ENCODE measurements at regions not wholly inside any gene's neighbourhood (a gene's known extent, or its start where the extent isn't known, plus 50 kb on each side); places are given as distances from the start of the nearest gene placed in this dataset.

DNA sequence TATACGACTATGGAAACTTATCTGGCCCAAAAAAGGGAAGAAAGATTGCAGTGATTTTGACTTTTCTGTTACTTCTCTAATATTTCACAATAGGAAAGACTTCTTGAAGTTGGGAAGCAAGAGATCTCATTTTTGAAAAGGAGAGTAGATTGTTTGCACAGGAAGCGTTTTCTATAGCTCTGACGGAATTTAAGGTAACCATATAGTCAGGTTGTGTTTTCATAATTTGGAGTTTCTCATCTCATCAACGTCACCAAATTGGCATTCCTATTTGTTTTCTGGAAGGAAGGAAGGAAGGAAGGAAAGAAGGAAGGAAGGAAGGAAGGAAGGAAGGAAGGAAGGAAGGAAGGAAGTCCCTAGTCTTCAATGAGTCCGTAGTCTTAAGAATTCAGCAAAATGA is 732.0 kb downstream of the XPNPEP1 start:
- TF ChIP-seq, protein P1, sequence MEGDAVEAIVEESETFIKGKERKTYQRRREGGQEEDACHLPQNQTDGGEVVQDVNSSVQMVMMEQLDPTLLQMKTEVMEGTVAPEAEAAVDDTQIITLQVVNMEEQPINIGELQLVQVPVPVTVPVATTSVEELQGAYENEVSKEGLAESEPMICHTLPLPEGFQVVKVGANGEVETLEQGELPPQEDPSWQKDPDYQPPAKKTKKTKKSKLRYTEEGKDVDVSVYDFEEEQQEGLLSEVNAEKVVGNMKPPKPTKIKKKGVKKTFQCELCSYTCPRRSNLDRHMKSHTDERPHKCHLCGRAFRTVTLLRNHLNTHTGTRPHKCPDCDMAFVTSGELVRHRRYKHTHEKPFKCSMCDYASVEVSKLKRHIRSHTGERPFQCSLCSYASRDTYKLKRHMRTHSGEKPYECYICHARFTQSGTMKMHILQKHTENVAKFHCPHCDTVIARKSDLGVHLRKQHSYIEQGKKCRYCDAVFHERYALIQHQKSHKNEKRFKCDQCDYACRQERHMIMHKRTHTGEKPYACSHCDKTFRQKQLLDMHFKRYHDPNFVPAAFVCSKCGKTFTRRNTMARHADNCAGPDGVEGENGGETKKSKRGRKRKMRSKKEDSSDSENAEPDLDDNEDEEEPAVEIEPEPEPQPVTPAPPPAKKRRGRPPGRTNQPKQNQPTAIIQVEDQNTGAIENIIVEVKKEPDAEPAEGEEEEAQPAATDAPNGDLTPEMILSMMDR (tag by site-specific recombination; IDR thresholded peaks at IDR 0.05), result no peak
- TF ChIP-seq, protein P2, sequence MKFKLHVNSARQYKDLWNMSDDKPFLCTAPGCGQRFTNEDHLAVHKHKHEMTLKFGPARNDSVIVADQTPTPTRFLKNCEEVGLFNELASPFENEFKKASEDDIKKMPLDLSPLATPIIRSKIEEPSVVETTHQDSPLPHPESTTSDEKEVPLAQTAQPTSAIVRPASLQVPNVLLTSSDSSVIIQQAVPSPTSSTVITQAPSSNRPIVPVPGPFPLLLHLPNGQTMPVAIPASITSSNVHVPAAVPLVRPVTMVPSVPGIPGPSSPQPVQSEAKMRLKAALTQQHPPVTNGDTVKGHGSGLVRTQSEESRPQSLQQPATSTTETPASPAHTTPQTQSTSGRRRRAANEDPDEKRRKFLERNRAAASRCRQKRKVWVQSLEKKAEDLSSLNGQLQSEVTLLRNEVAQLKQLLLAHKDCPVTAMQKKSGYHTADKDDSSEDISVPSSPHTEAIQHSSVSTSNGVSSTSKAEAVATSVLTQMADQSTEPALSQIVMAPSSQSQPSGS (tag by site-specific recombination; IDR thresholded peaks at IDR 0.05; ENCODE audit: low read depth), result no peak
- TF ChIP-seq ZNF239 (tag by site-specific recombination; IDR thresholded peaks at IDR 0.05) (no peak), ZNF202 (tag by site-specific recombination; IDR thresholded peaks at IDR 0.05; ENCODE audit: borderline replicate concordance) (no peak), ZNF510 (tag by site-specific recombination; IDR thresholded peaks at IDR 0.05; ENCODE audit: insufficient replicate concordance) (no peak)
